Endothelial cell of umbilical vein (primary cell): ENCODE measurements at regions not wholly inside any gene's neighbourhood (a gene's known extent, or its start where the extent isn't known, plus 50 kb on each side); places are given as distances from the start of the nearest gene placed in this dataset.

Experiments
- EZH2 ChIP-seq: IDR thresholded peaks from 2 replicates; pipeline ENCODE4 v1.6.1; 2012; ENCODE audit warnings: borderline replicate concordance, low read depth, mild to moderate bottlenecking, moderate library complexity, low read length, inconsistent platforms; ENCODE audit not compliant: severe bottlenecking
- FOS ChIP-seq: IDR thresholded peaks from 2 replicates; pipeline ENCODE4 v1.6.1; 2011; ENCODE audit warnings: mild to moderate bottlenecking, low read length, moderate library complexity, borderline replicate concordance; ENCODE audit not compliant: insufficient read depth
- GATA2 ChIP-seq: IDR thresholded peaks from 2 replicates; pipeline ENCODE4 v1.7.0; 2011; ENCODE audit warnings: low read depth, mild to moderate bottlenecking, moderate library complexity, mixed read lengths, low read length; ENCODE audit not compliant: insufficient read length, insufficient read depth
- JUN ChIP-seq: IDR thresholded peaks from 2 replicates; pipeline ENCODE4 v1.6.1; 2011; ENCODE audit warnings: borderline replicate concordance, low read depth; ENCODE audit not compliant: insufficient read length, insufficient read depth
- MYC ChIP-seq: IDR thresholded peaks from one replicate; pipeline ENCODE4 v1.6.1; 2011; ENCODE audit warnings: mild to moderate bottlenecking, low read depth, low read length
- POLR2A ChIP-seq: IDR thresholded peaks from 2 replicates; pipeline ENCODE4 v1.6.1; 2012; ENCODE audit warnings: low read depth, mild to moderate bottlenecking, control low read depth, low read length
- POLR2AphosphoS5 ChIP-seq: IDR thresholded peaks from 2 replicates; pipeline ENCODE4 v1.6.1; 2012; ENCODE audit warnings: low read depth, mild to moderate bottlenecking, control low read depth, low read length, moderate library complexity; ENCODE audit not compliant: insufficient read depth
- TF ChIP-seq, protein P1 (sequence below), 2 donors: IDR thresholded peaks; 1 replicate in 1 of 2; 2 replicates in 1 of 2; pipeline ENCODE4 v1.5.1; 2011; ENCODE audit warnings: low read length in 2 of 2, mild to moderate bottlenecking in 2 of 2, moderate library complexity in 2 of 2, control low read depth in 1 of 2, inconsistent platforms in 1 of 2, low read depth in 1 of 2; ENCODE audit not compliant: insufficient read depth in 1 of 2; ENCODE audit errors: extremely low read depth in 1 of 2
- TF ChIP-seq, protein P2 (sequence below): IDR thresholded peaks from 2 replicates; pipeline ENCODE4 v1.6.1; 2011; ENCODE audit not compliant: insufficient read depth, insufficient read length

DNA sequence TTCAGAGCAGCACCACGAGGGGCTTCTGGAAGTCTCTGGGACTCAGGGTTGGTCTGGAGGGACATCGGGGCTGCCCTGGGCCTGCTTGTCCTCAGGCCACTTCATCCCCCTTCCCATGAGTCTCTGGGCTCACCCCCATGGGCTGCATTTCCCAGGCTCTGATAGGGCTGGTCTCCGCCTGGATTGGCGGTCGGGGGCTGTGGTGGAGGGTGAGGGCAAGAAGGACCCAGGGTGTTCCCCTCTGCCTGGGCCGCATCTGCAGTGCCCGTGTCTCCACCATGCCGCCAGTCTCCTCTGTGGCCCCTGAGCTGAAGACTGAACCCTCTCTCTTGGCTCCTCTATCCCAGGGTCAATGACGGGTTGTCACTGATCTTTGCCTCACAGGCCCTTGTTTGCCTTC, 242.1 kb downstream of the ADGRD1 start:
- TF ChIP-seq POLR2AphosphoS5 (no peak), EZH2 (no peak), FOS (no peak), POLR2A (no peak), MYC (no peak), JUN (no peak), GATA2 (no peak)
- TF ChIP-seq, protein P1, sequence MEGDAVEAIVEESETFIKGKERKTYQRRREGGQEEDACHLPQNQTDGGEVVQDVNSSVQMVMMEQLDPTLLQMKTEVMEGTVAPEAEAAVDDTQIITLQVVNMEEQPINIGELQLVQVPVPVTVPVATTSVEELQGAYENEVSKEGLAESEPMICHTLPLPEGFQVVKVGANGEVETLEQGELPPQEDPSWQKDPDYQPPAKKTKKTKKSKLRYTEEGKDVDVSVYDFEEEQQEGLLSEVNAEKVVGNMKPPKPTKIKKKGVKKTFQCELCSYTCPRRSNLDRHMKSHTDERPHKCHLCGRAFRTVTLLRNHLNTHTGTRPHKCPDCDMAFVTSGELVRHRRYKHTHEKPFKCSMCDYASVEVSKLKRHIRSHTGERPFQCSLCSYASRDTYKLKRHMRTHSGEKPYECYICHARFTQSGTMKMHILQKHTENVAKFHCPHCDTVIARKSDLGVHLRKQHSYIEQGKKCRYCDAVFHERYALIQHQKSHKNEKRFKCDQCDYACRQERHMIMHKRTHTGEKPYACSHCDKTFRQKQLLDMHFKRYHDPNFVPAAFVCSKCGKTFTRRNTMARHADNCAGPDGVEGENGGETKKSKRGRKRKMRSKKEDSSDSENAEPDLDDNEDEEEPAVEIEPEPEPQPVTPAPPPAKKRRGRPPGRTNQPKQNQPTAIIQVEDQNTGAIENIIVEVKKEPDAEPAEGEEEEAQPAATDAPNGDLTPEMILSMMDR (IDR thresholded peaks at IDR 0.05; ENCODE audit: extremely low read depth in 1 of 2, insufficient read depth in 1 of 2, low read depth in 1 of 2, low read length in 2 of 2), result no peak
- TF ChIP-seq, protein P2, sequence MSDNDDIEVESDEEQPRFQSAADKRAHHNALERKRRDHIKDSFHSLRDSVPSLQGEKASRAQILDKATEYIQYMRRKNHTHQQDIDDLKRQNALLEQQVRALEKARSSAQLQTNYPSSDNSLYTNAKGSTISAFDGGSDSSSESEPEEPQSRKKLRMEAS, result no peak
